ENCODE measurements at regions not wholly inside any gene's neighbourhood (a gene's known extent, or its start where the extent isn't known, plus 50 kb on each side); places are given as distances from the start of the nearest gene placed in this dataset.

- no peak for TF ChIP-seq CTCF (IDR thresholded peaks at IDR 0.05; ENCODE audit: low read depth, low read length, missing input control)
- no peak for TF ChIP-seq REST (IDR thresholded peaks at IDR 0.05)
- TF ChIP-seq ATF3 (IDR thresholded peaks at IDR 0.05) = no peak
Observed at GRCh38 chr1:11365744-11366387, 92.9 kb downstream of the UBIAD1 start.
